NCI-H345 (cell line): ENCODE measurements at regions not wholly inside any gene's neighbourhood (a gene's known extent, or its start where the extent isn't known, plus 50 kb on each side); places are given as distances from the start of the nearest gene placed in this dataset.
A peak's percentile ranks its signal among the peaks of the same experiment; 100 is the strongest.
"Not testable (repeated sequence)": the region's sequence is repeated elsewhere in the genome, so short reads cannot be mapped to it uniquely, and the experiment has no call there.

ENCODE experiments used
- DNase-seq: peaks from one replicate; lab custom pipeline; 2025; lab: John Stamatoyannopoulos, UW

- DNase-seq = no peak
Measured at GRCh38 chr4:130632731-130633604, 1537.0 kb downstream of the C4orf33 start.

GRCh38 chr4:130636486-130636885 lies 1540.5 kb downstream of the C4orf33 start:
- DNase-seq = no peak

DNA sequence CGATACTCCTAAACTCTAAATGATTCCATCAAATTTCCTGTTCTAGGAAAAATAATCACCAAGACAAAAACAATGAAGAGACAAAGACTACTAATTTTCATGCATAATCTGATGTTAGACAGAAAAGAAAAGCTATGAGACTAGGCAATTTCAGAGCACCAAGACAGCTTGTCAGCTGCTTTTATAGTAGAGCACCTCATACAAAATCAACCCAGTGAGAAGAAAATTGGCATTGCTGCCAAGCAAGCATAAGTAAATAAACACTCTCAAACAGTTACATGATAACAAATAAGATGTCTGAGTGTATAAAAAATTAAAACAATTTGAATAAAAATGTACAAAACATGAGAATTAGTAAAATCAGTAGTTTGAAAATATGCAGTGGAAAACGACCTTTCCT lies 1544.6 kb downstream of the C4orf33 start:
- peak; percentile 27 for DNase-seq

DNA sequence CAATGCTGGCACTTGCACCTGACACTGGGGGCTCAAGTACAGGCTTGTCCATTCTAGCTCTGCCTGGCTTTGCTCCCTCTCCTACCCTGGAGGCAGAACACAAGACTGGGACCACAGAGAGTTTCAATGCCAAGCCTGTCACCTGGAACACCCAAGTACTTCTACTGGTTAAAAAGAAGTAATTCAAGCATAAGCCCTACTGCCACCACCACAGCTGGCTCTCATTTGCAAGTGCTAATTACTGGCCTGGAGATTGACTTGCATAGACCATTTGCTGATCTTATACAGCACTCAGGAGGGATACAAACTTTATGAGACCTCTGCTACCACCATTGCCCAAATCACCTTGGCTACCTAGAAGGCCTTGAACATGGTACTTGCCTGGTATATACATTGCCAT lies 1550.9 kb downstream of the C4orf33 start:
- DNase-seq = no peak

DNA sequence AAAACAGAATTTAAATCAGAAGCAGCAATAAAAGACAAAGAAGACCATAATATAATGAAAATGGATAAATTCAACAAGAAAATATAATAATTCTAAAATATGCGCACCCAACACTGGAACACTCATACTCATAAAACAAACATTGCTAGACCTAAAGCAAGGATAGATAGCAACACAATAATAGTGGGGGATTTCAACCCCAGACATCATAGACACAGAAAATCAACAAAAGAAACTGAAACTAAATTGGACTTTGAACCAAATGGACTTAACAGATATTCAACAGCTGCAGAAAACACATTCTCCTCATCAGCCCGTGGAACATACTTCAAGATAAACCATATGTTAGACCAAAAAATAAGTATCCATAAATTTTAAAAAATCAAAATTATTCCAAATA lies 1552.6 kb downstream of the C4orf33 start:
- no peak for DNase-seq

- DNase-seq = no peak
Measured at GRCh38 chr4:130653842-130654241, 1557.9 kb downstream of the C4orf33 start.

DNA sequence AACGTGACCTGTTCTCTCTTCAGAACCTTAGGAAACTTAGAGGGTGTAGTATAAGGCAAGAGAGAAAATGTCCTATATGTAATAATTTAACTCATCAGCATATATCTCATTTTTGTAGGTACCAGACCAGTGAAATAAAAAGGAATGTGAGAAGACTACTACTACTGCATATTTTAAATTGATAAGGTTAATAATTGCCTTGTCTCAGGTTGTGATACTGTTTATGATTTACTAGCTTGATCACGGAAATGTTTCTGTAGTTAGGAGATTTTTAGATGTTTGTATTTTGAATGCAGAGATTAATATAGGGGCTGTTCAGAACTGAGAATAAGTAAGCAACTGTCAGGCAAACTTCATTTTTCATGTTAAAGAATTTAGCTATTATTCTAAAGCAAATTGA lies 1563.4 kb downstream of the C4orf33 start:
- DNase-seq = no peak

GRCh38 chr4:130668859-130669258 lies 1572.9 kb downstream of the C4orf33 start:
- DNase-seq = no peak

GRCh38 chr4:130675266-130675665 lies 1579.3 kb downstream of the C4orf33 start:
- no peak for DNase-seq

DNA sequence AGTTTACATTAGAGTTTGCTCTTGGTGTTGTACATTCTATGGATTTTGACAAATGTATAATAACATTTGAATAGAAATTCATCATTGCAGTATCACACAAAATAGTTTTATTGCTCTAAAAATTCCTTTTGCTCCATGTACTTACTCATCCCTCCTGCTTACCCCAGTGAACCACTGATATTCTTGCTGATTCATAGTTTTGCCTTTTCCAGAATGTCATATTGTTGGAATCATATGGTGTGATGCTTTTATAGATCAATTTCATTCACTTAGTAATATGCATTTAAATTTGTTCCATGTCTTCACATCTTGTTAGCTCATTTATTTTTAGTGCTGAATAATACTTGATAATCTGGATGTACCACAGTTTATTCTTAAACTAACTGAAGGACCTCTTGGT lies 1593.2 kb downstream of the C4orf33 start:
- DNase-seq = no peak

DNA sequence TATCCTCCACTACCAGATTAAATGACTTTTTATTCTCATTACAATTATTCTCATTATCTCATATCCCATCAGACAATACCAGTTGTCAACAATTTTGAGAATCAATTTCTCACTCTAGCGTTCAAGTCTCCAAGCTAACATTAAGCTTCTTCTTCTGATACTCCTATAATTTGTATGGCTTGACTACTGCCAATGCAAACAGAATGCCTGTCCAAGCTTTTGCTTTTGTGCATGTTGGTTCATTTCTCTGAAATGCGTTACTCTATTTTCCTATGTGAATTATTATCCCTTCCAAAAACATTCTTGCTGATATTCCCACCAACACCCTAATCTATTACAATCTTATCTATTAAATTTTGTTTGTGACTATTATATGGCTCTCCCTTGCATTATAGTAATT lies 1602.3 kb downstream of the C4orf33 start:
- no peak for DNase-seq

DNA sequence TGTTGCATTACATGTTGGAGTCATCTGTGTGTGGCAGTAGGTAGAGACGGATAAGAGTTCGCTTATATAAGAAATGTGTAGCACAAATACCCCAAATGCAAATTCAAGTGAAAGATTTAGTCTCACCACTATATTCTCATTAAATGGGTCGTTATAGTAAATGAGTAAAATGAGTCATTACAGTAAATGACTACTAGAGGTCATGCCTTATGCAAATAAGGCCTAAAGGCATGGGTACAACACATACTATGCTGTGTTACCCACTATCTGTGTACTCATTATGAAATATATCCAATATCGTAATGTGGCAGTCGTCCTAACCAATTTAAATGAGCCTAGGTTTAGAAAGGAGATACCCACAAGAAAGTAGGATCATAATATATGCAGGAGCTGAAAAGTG lies 1603.1 kb downstream of the C4orf33 start:
- no peak for DNase-seq

- no peak for DNase-seq
Measured at GRCh38 chr4:130703211-130703935, 1607.4 kb downstream of the C4orf33 start.

DNA sequence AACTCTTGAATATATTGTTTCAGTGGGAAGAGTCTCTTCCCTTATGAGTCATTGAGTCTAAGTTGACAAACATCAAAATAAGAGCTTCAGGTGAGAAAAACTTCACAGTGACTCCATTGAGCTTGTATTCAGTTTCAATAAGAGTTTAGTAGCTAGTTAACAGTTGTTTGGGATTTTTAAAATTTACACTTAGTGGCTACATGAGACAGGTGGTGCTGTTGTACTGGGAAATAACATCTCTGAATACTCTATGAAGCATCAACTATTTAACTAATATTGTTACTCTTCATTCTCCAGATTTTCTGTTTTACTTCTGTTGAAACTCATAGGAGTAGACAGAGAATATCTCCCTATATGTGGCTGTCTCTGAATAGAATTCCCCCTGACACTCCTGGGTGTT lies 1609.1 kb downstream of the C4orf33 start:
- DNase-seq = no peak

GRCh38 chr4:130712038-130712437 lies 1616.1 kb downstream of the C4orf33 start:
- no peak for DNase-seq

DNA sequence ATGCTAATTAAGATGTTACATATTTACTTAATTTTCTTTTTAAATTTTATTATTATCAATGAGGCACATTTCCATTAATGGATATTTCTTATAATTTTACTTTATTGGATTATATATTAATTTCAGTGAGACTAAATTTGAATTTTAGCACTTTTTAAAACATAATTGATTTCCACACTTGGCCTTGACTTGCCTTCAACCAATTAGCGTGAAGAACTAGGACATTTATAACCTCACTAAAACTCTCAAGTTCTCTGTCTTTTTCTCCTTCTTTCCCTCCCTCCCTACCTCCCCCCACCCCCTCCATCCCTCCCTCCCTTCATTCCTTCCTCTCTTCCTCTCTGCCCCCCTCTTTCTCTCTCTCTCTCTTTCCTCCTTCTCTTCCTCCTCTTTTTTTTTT lies 1618.1 kb downstream of the C4orf33 start:
- no peak for DNase-seq

DNA sequence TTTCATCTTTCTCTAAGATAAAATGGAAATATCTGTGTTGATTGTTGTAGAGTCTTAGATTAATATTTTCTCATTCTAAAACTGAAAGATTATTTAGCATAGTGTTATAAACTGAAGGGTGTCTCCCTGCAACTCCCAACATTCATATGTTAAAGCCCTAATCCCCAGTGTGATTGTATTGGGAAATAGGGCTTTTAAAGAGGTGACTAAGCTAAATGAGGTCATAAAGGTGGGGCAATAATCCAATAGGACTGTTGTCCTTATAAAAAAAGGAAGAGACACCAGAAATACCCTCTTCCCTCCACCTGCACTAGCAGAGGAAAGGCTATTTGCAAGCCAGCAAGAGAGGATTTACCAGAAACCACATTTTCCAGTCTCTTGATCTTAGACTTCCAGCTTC lies 1626.4 kb downstream of the C4orf33 start:
- no peak for DNase-seq

- no peak for DNase-seq
Measured at GRCh38 chr4:130736436-130737185, 1640.7 kb downstream of the C4orf33 start.

GRCh38 chr4:130738233-130738632 lies 1642.3 kb downstream of the C4orf33 start:
- no peak for DNase-seq

- no peak for DNase-seq
Measured at GRCh38 chr4:130747842-130748241, 1651.9 kb downstream of the C4orf33 start.

- no peak for DNase-seq
Measured at GRCh38 chr4:130753926-130754325, 1658.0 kb downstream of the C4orf33 start.

GRCh38 chr4:130760246-130760645 lies 1664.3 kb downstream of the C4orf33 start:
- no peak for DNase-seq

DNA sequence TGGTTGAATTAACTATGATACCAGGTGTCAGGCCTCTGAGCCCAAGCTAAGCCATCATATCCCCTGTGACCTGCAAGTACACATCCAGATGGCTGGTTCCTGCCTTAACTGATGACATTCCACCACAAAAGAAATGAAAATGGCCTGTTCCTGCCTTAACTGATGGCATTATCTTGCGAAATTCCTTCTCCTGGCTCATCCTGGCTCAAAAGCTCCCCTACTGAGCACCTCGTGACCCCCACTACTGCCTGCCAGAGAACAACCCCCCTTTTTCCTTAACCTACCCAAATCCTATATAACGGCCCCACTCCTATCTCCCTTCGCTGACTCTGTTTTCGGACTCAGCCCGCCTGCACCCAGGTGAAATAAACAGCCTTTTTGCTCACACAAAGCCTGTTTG lies 1671.4 kb downstream of the C4orf33 start:
- not testable (repeated sequence) for DNase-seq
